ENCODE measurements at regions not wholly inside any gene's neighbourhood (a gene's known extent, or its start where the extent isn't known, plus 50 kb on each side); places are given as distances from the start of the nearest gene placed in this dataset.

DNA sequence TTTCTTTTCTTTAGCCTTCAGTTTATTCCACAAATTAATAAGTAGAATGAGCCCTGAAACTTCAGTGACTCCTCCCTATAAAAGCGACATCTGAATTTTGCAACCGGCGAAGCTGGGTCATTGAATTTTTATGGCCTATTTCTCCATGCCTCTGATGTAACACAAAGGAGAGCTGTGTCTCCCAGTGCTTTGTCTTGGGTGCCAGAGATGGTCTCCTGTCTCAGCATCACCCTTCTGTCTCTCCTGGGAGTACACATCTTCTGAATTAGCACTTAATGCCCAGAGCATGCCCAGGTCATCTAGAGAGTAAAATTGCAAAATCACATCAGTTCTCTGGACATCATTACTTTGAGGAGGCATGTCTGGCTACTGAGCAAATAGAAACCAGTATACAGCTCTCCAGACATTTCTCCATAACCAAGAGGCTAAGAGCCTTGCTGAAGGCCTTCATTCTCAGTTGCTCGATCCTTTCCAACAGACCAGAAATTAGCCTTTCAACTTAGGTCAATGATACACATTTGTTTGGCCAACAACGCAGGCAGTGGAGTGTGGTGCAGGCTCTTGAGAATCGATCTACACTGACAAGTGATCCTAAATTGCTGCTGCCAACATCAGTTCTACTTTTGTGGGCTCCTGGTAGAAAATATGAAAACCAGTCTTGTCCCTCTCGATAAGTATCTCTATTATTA, 176.0 kb upstream of the FOXQ1 start:
- no peaks in the 10 kb centered on the region for H3K4me1 ChIP-seq (ENCODE audit: control insufficient read depth, insufficient read depth, low read length)
- no peak overlapping the region for H3K4me3 ChIP-seq (ENCODE audit: low read depth, low read length)
- no peak for TF ChIP-seq ZFP3 (tag by site-specific recombination; IDR thresholded peaks at IDR 0.05; ENCODE audit: low read depth)
- TF ChIP-seq ZNF530 (tag by site-specific recombination; IDR thresholded peaks at IDR 0.05; ENCODE audit: low read depth), result no peak
- no peak for TF ChIP-seq ZSCAN23 (tag by site-specific recombination; IDR thresholded peaks at IDR 0.05)
- no peak for TF ChIP-seq ZNF239 (tag by site-specific recombination; IDR thresholded peaks at IDR 0.05)
- TF ChIP-seq ZNF341 (tag by site-specific recombination; IDR thresholded peaks at IDR 0.05; ENCODE audit: low read depth), result no peak
- TF ChIP-seq ZNF596 (tag by site-specific recombination; IDR thresholded peaks at IDR 0.05), result no peak
- no peak for TF ChIP-seq ZNF433 (tag by site-specific recombination; IDR thresholded peaks at IDR 0.05; ENCODE audit: low read depth)
- TF ChIP-seq ZNF221 (tag by site-specific recombination; IDR thresholded peaks at IDR 0.05; ENCODE audit: borderline replicate concordance), result no peak
- TF ChIP-seq SP3 (tag by site-specific recombination; IDR thresholded peaks at IDR 0.05), result no peak
- TF ChIP-seq, protein P1, sequence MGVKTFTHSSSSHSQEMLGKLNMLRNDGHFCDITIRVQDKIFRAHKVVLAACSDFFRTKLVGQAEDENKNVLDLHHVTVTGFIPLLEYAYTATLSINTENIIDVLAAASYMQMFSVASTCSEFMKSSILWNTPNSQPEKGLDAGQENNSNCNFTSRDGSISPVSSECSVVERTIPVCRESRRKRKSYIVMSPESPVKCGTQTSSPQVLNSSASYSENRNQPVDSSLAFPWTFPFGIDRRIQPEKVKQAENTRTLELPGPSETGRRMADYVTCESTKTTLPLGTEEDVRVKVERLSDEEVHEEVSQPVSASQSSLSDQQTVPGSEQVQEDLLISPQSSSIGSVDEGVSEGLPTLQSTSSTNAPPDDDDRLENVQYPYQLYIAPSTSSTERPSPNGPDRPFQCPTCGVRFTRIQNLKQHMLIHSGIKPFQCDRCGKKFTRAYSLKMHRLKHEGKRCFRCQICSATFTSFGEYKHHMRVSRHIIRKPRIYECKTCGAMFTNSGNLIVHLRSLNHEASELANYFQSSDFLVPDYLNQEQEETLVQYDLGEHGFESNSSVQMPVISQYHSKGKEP (tag by site-specific recombination; IDR thresholded peaks at IDR 0.05), result no peak
- TF ChIP-seq ZNF394 (tag by site-specific recombination; IDR thresholded peaks at IDR 0.05; ENCODE audit: borderline replicate concordance), result no peak
- TF ChIP-seq ZFP41 (tag by site-specific recombination; IDR thresholded peaks at IDR 0.05; ENCODE audit: borderline replicate concordance), result no peak
- no peak for TF ChIP-seq ZNF157 (tag by site-specific recombination; IDR thresholded peaks at IDR 0.05)
- no peak for TF ChIP-seq GFI1B (tag by site-specific recombination; IDR thresholded peaks at IDR 0.05)
- TF ChIP-seq, protein P2, sequence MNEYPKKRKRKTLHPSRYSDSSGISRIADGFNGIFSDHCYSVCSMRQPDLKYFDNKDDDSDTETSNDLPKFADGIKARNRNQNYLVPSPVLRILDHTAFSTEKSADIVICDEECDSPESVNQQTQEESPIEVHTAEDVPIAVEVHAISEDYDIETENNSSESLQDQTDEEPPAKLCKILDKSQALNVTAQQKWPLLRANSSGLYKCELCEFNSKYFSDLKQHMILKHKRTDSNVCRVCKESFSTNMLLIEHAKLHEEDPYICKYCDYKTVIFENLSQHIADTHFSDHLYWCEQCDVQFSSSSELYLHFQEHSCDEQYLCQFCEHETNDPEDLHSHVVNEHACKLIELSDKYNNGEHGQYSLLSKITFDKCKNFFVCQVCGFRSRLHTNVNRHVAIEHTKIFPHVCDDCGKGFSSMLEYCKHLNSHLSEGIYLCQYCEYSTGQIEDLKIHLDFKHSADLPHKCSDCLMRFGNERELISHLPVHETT (tag by site-specific recombination; IDR thresholded peaks at IDR 0.05), result no peak
- no peak for TF ChIP-seq MYNN (tag by site-specific recombination; IDR thresholded peaks at IDR 0.05; ENCODE audit: borderline replicate concordance)
- TF ChIP-seq ZNF747 (tag by site-specific recombination; IDR thresholded peaks at IDR 0.05), result no peak
- TF ChIP-seq ZNF366 (tag by site-specific recombination; conservative IDR thresholded peaks at IDR 0.05), result no peak
- TF ChIP-seq, protein P3, sequence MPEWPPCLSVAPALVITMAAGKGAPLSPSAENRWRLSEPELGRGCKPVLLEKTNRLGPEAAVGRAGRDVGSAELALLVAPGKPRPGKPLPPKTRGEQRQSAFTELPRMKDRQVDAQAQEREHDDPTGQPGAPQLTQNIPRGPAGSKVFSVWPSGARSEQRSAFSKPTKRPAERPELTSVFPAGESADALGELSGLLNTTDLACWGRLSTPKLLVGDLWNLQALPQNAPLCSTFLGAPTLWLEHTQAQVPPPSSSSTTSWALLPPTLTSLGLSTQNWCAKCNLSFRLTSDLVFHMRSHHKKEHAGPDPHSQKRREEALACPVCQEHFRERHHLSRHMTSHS (tag by site-specific recombination; IDR thresholded peaks at IDR 0.05), result no peak
- ChIA-PET CTCF (interaction anchor here (0.7 to 2.5 kb wide), 2 partner anchors 301 to 337 kb away, joined by 3 to 8 read pairs; no protein-coding TSS in a partner anchor), POLR2A (no interaction called here)
- no peak overlapping the region for H3K27ac ChIP-seq (ENCODE audit: extremely low read depth, low read depth, low read length)
- no peaks in the 10 kb centered on the region for H3K36me3 ChIP-seq (ENCODE audit: control insufficient read depth in 2 of 2, insufficient read depth in 1 of 2, low read length in 2 of 2)
- H3K9me3 ChIP-seq (ENCODE audit: control insufficient read depth, insufficient read depth, low read depth, low read length), result no peaks in the 10 kb centered on the region

DNA sequence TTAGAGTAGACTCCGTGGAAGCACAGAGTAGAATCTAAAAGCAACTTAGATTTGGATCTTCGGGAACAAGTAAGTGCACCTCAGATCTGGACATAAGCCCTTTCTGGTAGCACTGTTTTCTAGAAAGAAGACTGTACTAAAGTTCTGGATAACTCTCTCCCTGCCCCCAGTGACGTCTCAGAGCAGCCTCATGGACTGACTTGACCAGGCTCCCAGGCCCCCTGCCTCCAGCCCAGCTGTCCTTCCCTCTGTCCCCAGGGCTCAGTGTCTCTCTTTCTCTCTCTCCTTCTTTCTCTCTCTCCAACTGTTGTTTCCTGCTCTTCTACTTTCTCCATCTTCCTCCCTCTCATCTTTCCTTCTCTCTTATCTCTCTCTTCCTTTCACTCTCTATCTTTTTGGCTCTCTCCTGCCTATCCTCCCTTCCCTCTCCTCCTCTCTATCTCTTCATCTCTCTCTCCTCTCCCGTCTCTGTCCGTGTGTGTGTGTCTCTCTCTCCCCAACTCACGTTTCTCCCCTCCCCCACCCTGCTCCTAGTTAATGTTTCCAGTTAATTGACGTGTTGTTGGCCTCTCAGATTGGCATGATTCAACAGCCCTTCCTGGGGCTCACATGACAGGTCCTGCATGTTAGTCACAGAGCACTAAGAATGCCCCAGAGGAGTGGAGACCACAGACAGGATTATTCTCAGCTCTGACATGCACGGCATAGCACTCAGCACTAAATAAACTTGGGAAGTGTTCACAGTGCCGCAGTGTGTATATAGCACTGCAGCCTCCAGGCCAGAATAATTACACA, 180.4 kb upstream of the FOXQ1 start:
- Histone ChIP-seq H3K9me3 (ENCODE audit: control insufficient read depth, insufficient read depth, low read depth, low read length) (no peaks in the 10 kb centered on the region), H3K36me3 (ENCODE audit: control insufficient read depth in 2 of 2, insufficient read depth in 1 of 2, low read length in 2 of 2) (no peaks in the 10 kb centered on the region), H3K4me3 (ENCODE audit: low read depth, low read length) (no peak overlapping the region), H3K27ac (ENCODE audit: extremely low read depth, low read depth, low read length) (no peak overlapping the region), H3K4me1 (ENCODE audit: control insufficient read depth, insufficient read depth, low read length) (no peaks in the 10 kb centered on the region; the same call in 1 of the 2 replicates)
- POLR2A ChIA-PET, result no interaction called here
- CTCF ChIA-PET, result interaction anchor here (0.6 kb wide), 1 partner anchor 824 kb away, joined by 3 read pairs; no protein-coding TSS in a partner anchor
- TF ChIP-seq, protein P4, sequence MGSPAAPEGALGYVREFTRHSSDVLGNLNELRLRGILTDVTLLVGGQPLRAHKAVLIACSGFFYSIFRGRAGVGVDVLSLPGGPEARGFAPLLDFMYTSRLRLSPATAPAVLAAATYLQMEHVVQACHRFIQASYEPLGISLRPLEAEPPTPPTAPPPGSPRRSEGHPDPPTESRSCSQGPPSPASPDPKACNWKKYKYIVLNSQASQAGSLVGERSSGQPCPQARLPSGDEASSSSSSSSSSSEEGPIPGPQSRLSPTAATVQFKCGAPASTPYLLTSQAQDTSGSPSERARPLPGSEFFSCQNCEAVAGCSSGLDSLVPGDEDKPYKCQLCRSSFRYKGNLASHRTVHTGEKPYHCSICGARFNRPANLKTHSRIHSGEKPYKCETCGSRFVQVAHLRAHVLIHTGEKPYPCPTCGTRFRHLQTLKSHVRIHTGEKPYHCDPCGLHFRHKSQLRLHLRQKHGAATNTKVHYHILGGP (tag by site-specific recombination; IDR thresholded peaks at IDR 0.05), result 0 out of 2 replicates have a peak, but pooled peaks have one; percentile 35
- TF ChIP-seq ZNF785 (tag by site-specific recombination; IDR thresholded peaks at IDR 0.05) (peak; percentile 24; the same call in 1 of the 2 replicates), ZNF530 (tag by site-specific recombination; IDR thresholded peaks at IDR 0.05; ENCODE audit: low read depth) (no peak), SP7 (tag by site-specific recombination; IDR thresholded peaks at IDR 0.05) (peak; percentile 53; the same call in 1 of the 2 replicates)
- TF ChIP-seq, protein P5, sequence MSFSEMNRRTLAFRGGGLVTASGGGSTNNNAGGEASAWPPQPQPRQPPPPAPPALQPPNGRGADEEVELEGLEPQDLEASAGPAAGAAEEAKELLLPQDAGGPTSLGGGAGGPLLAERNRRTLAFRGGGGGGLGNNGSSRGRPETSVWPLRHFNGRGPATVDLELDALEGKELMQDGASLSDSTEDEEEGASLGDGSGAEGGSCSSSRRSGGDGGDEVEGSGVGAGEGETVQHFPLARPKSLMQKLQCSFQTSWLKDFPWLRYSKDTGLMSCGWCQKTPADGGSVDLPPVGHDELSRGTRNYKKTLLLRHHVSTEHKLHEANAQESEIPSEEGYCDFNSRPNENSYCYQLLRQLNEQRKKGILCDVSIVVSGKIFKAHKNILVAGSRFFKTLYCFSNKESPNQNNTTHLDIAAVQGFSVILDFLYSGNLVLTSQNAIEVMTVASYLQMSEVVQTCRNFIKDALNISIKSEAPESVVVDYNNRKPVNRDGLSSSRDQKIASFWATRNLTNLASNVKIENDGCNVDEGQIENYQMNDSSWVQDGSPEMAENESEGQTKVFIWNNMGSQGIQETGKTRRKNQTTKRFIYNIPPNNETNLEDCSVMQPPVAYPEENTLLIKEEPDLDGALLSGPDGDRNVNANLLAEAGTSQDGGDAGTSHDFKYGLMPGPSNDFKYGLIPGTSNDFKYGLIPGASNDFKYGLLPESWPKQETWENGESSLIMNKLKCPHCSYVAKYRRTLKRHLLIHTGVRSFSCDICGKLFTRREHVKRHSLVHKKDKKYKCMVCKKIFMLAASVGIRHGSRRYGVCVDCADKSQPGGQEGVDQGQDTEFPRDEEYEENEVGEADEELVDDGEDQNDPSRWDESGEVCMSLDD (tag by site-specific recombination; IDR thresholded peaks at IDR 0.05), result peak; percentile 78
- TF ChIP-seq, protein P6, sequence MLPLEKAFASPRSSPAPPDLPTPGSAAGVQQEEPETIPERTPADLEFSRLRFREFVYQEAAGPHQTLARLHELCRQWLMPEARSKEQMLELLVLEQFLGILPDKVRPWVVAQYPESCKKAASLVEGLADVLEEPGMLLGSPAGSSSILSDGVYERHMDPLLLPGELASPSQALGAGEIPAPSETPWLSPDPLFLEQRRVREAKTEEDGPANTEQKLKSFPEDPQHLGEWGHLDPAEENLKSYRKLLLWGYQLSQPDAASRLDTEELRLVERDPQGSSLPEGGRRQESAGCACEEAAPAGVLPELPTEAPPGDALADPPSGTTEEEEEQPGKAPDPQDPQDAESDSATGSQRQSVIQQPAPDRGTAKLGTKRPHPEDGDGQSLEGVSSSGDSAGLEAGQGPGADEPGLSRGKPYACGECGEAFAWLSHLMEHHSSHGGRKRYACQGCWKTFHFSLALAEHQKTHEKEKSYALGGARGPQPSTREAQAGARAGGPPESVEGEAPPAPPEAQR (tag by site-specific recombination; IDR thresholded peaks at IDR 0.05), result 0 out of 2 replicates have a peak, but pooled peaks have one; percentile 37
